Muscle layer of colon (tissue), 2 donors: ENCODE measurements at regions not wholly inside any gene's neighbourhood (a gene's known extent, or its start where the extent isn't known, plus 50 kb on each side); places are given as distances from the start of the nearest gene placed in this dataset.

ENCODE experiments used
- H3K27ac ChIP-seq: one replicate; pipeline ENCODE4 v1.7.0; 2013; ENCODE audit warnings: low read depth, mild to moderate bottlenecking, low read length, moderate library complexity
- H3K27me3 ChIP-seq, 2 donors: one replicate each; pipeline ENCODE4 v1.7.0; 2013; ENCODE audit warnings: low read length in 2 of 2, mild to moderate bottlenecking in 2 of 2; ENCODE audit not compliant: insufficient read depth in 2 of 2, control insufficient read depth in 1 of 2
- H3K36me3 ChIP-seq: one replicate; pipeline ENCODE4 v1.7.0; 2013; ENCODE audit warnings: mild to moderate bottlenecking, low read length; ENCODE audit not compliant: insufficient read depth
- H3K4me1 ChIP-seq: one replicate; pipeline ENCODE4 v1.7.0; 2013; ENCODE audit warnings: mild to moderate bottlenecking, low read length; ENCODE audit not compliant: insufficient read depth
- H3K4me3 ChIP-seq, 2 donors: one replicate each; pipeline ENCODE4 v1.7.0; 2013; ENCODE audit warnings: low read length in 2 of 2, low read depth in 1 of 2, mild to moderate bottlenecking in 1 of 2, moderate library complexity in 1 of 2
- H3K9ac ChIP-seq: one replicate; pipeline ENCODE4 v1.7.0; 2013; ENCODE audit warnings: low read length
- H3K9me3 ChIP-seq: one replicate; pipeline ENCODE4 v1.7.0; 2013; ENCODE audit warnings: mild to moderate bottlenecking, low read length
- donor health status: abdominal sarcoma.
- donor health status: Adenocarcinoma of cecum.

- Histone ChIP-seq H3K4me3 (no peak overlapping the region), H3K27me3 (no peaks in the 10 kb centered on the region), H3K27ac (no peak overlapping the region), H3K9ac (no peak overlapping the region), H3K4me1 (no peaks in the 10 kb centered on the region), H3K9me3 (no peaks in the 10 kb centered on the region), H3K36me3 (no peaks in the 10 kb centered on the region)
These were observed 588.9 kb upstream of the CADM1 start for GRCh38 chr11:116093065-116093464.

DNA sequence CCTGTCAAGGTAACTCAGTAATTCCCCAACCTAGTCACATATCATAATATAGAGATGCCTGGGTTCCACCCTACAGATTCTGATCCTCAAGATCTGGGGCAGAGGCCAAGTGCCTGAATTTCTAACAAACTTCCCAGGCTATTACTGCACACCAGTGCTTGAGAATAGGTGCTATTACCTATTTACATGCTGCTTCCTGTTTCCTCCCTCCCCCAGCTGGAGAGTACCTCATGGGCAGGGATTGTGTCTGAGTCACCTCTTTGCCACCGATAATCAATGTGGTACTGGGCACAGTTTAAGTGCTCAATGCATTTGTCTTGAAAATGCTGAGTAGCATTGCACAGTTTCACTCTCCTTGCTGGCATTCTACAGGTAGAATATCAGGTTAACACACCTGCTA lies 582.2 kb upstream of the CADM1 start:
- H3K4me3 ChIP-seq: no peak overlapping the region

DNA sequence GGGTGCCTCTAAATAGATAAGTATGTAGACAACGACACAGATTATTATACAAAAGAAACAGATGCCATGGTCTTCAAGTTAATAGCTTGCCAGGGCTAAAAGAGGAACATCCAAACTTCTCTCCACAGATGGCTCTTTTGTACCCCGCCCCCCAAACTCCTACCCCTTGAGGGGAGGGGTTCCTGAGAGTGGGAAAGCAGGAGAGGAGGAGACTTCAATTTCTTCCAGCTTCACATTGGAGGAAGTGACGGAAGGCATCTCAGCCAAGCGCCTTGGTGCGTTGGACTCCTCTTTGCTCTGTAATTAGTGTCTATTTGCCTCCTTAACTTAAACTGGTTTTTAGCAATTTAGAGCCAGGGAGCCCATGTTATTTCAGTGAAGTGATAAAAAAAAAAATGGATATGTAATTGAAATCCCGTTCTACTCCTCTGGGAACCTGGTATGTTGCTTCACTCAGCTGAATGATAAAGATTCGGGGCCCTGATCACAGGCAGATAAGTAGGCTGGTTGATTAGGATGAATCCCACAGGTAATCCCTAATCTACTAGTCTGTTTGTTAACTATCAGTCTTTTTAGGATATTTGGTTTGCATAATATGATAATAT lies 580.9 kb upstream of the CADM1 start:
- H3K36me3 ChIP-seq: no peaks in the 10 kb centered on the region
- no peak overlapping the region for H3K27ac ChIP-seq
- H3K27me3 ChIP-seq: no peaks in the 10 kb centered on the region
- H3K4me3 ChIP-seq: no peak overlapping the region
- no peak overlapping the region for H3K9ac ChIP-seq
- H3K4me1 ChIP-seq: no peaks in the 10 kb centered on the region
- H3K9me3 ChIP-seq: no peaks in the 10 kb centered on the region

More for the DNA sequence above, 582.2 kb upstream of the CADM1 start:
- Histone ChIP-seq H3K36me3 (no peaks in the 10 kb centered on the region), H3K4me1 (no peaks in the 10 kb centered on the region), H3K9ac (no peak overlapping the region), H3K9me3 (no peaks in the 10 kb centered on the region), H3K27ac (no peak overlapping the region), H3K27me3 (no peaks in the 10 kb centered on the region)

DNA sequence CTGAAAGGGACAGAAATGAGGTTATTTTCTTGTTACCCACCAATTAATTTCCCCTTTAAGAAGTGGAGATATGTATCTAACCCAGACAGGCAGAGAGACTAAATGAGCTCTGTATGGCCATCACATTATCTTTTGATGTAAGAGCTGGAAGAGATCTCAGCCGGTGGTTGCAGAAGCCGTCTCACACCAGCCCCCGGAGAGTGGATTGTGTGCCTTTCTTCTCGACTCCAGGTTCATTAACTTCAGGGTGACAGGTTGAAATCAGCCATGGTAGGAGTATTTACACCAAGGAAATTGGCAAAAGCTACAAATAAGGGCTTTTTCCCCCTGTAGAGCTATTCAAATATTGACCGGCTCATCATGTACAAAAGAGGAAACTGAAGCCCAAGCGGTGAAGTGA lies 580.3 kb upstream of the CADM1 start:
- Histone ChIP-seq H3K36me3 (no peaks in the 10 kb centered on the region), H3K27me3 (no peaks in the 10 kb centered on the region), H3K4me1 (no peaks in the 10 kb centered on the region), H3K27ac (no peak overlapping the region), H3K9me3 (no peaks in the 10 kb centered on the region), H3K4me3 (no peak overlapping the region), H3K9ac (no peak overlapping the region)

DNA sequence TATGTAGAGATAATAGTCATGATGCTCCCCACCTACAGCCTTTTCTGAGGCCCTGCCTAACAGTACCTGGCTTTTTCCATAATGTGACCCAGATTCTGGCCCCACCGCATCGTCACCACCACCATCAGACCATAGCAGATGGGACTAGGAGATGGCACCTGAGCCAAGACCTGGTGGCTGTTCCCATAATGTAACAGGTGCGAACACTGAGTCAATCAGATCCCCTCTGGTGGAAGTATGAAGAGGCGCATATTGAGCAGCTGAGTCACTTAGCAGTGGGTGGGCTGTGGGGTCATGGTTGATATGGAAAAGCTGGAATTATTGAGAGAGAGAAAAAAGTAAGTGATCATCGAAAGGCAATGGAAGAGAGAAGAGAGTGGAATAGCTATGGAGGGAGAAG lies 578.0 kb upstream of the CADM1 start:
- no peaks in the 10 kb centered on the region for H3K4me1 ChIP-seq
- H3K27me3 ChIP-seq: no peaks in the 10 kb centered on the region
- H3K4me3 ChIP-seq: no peak overlapping the region
- no peaks in the 10 kb centered on the region for H3K9me3 ChIP-seq
- H3K9ac ChIP-seq: no peak overlapping the region
- no peaks in the 10 kb centered on the region for H3K36me3 ChIP-seq
- H3K27ac ChIP-seq: no peak overlapping the region

- H3K9me3 ChIP-seq: no peaks in the 10 kb centered on the region
- H3K4me3 ChIP-seq: no peak overlapping the region
- no peaks in the 10 kb centered on the region for H3K36me3 ChIP-seq
- H3K27me3 ChIP-seq: no peaks in the 10 kb centered on the region
- H3K4me1 ChIP-seq: no peaks in the 10 kb centered on the region
- no peak overlapping the region for H3K27ac ChIP-seq
- no peak overlapping the region for H3K9ac ChIP-seq
These were observed 575.4 kb upstream of the CADM1 start for GRCh38 chr11:116079580-116079979.

GRCh38 chr11:116078101-116078591 lies 573.9 kb upstream of the CADM1 start:
- Histone ChIP-seq H3K4me1 (no peaks in the 10 kb centered on the region), H3K4me3 (no peak overlapping the region), H3K9ac (no peak overlapping the region), H3K36me3 (no peaks in the 10 kb centered on the region), H3K27me3 (no peaks in the 10 kb centered on the region), H3K27ac (no peak overlapping the region), H3K9me3 (no peaks in the 10 kb centered on the region)

- H3K4me3 ChIP-seq: no peak overlapping the region
- H3K4me1 ChIP-seq: no peaks in the 10 kb centered on the region
- H3K36me3 ChIP-seq: no peaks in the 10 kb centered on the region
- H3K27me3 ChIP-seq: no peaks in the 10 kb centered on the region
- no peak overlapping the region for H3K9ac ChIP-seq
- H3K27ac ChIP-seq: no peak overlapping the region
- no peaks in the 10 kb centered on the region for H3K9me3 ChIP-seq
These were observed 572.9 kb upstream of the CADM1 start for GRCh38 chr11:116077092-116077491.

DNA sequence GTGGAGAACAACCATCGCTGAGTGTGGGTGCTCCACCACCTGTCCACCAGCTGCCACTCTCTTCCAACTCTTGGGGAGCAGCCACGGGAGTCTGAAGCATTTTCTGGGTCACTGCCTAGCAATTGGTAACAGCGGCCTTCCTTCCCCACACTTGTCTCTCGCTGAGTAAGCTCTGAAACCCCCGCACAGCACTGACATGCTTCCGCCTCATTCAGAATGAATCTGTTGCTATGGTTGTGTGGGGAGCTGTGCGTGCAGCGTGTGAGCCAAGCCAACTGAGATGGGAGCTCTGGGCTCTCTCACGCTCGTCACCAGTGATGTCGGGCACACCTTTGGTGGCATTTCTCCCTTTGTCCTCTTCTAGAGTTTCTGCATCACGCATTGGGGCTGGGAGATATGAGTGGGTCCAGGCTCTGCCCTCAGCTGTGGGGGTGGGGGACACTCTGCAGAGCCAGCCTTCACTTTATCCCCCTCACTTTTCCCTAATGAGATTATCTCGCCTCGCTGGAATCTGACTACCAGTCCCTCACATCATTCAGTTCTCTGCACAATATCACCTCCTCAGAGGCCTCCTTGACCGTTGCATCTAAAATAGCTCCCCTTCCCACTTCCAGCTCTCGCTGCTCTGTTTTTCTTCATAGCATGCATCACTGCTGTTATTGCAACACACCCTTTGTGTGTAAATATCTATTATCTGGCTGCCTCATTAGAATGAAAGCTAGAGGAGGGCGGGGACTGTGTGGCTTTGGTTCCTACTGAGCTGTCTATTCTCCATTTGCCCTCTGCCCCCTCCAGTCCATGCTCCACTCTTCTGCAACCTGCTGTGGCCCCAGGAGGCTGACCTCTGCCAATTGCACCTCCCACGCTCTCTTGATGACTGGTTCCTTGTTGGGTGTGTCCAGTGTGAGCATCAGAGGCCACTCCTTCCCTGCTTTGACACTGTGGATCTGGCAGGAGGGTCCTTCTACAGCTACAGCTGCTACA lies 569.9 kb upstream of the CADM1 start:
- H3K27me3 ChIP-seq: no peaks in the 10 kb centered on the region
- H3K4me3 ChIP-seq: no peak overlapping the region
- H3K9ac ChIP-seq: no peak overlapping the region
- no peaks in the 10 kb centered on the region for H3K36me3 ChIP-seq
- H3K9me3 ChIP-seq: no peaks in the 10 kb centered on the region
- no peak overlapping the region for H3K27ac ChIP-seq
- H3K4me1 ChIP-seq: no peaks in the 10 kb centered on the region

DNA sequence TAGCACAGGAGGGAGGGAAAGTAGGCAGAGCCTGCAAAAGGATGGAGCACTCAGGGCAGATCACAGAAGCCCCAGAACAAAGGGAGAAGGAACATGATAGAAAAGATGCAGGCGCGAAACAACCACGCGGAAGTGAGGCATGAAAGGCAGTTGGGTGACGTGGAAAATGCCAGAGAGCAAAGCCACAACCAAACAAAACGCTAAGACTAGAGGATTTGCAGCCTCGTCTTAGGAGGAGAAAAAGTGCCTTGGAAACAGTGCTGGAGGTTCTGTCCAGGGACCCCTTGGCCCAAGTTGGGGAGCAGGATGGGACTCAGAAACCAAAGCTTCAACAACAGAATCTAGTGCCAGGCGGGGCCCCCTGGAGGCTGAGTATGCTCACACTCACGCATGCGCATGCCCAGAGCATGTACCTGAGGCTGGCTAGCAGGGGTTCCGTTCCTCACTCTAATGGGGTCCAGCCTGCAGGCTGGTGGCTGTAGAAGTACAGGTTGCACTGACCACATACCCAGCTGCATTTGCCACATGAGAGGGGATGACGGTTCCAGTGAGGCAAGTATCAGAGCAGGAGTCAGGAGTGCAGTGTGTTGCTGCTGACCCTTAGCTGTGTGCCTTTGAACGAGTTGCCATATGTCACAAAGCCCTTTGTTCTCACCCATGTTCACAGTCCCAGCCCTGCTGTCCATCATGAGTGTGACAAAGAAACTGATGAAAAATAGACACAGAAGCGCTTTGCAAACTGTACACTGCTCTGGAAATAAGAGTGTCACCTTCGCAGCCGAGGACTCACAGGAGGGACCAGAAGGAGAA lies 568.6 kb upstream of the CADM1 start:
- Histone ChIP-seq H3K36me3 (no peaks in the 10 kb centered on the region), H3K4me1 (no peaks in the 10 kb centered on the region), H3K9me3 (no peaks in the 10 kb centered on the region), H3K27ac (no peak overlapping the region), H3K9ac (no peak overlapping the region), H3K4me3 (no peak overlapping the region), H3K27me3 (no peaks in the 10 kb centered on the region)

DNA sequence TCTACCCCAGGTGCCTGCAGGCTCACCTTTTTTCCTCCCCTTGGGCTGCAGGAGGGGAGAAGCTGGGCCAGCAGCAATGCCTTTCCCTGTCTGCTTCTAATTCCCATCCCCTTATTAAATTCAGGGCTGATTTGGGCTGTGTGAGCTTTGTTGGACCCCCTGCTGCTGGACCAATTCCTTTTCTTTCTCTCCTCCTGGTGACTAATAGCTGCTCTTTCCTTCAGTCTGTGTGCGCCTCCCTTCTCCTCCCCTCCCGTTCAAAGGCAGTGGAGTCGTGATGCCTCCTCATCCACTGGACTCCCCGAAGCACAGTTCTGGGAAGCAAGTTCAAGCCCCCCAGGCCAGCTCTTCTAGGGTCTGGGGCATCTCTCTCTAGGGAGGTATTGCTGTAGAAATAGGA lies 567.9 kb upstream of the CADM1 start:
- H3K36me3 ChIP-seq: no peaks in the 10 kb centered on the region
- no peaks in the 10 kb centered on the region for H3K4me1 ChIP-seq
- H3K27ac ChIP-seq: no peak overlapping the region
- H3K9me3 ChIP-seq: no peaks in the 10 kb centered on the region
- H3K4me3 ChIP-seq: no peak overlapping the region
- no peaks in the 10 kb centered on the region for H3K27me3 ChIP-seq
- H3K9ac ChIP-seq: no peak overlapping the region
